Nephron (organoid): ENCODE measurements at regions not wholly inside any gene's neighbourhood (a gene's known extent, or its start where the extent isn't known, plus 50 kb on each side); places are given as distances from the start of the nearest gene placed in this dataset.

Experiments
- H3K27ac Mint-ChIP-seq, 3 experiments: 2 replicates each; pipeline ENCODE4 v1.8.0; 2020; ENCODE audit warnings: mixed read lengths in 3 of 3, mild to moderate bottlenecking in 2 of 3, moderate library complexity in 1 of 3
- H3K27me3 Mint-ChIP-seq: 2 replicates; pipeline ENCODE4 v1.8.0; 2021; ENCODE audit warnings: low read depth, mild to moderate bottlenecking, moderate library complexity, mixed read lengths
- H3K36me3 Mint-ChIP-seq: 2 replicates; pipeline ENCODE4 v1.8.0; 2020; ENCODE audit warnings: low read depth, mixed read lengths
- H3K4me1 Mint-ChIP-seq: 2 replicates; pipeline ENCODE4 v1.8.0; 2020; ENCODE audit warnings: mixed read lengths
- H3K4me3 Mint-ChIP-seq, 3 experiments: 2 replicates each; pipeline ENCODE4 v1.8.0; 2020; ENCODE audit warnings: mild to moderate bottlenecking in 3 of 3, mixed read lengths in 3 of 3, moderate library complexity in 2 of 3
- H3K9me3 Mint-ChIP-seq: 2 replicates; pipeline ENCODE4 v1.8.0; 2020; ENCODE audit warnings: mixed read lengths
- CTCF ChIP-seq, 3 experiments: fragments of 200-600 bp; sonication (generic); IDR thresholded peaks; one replicate each; pipeline ENCODE4 v1.5.0; 2021; ENCODE audit warnings: antibody characterized with exemption in 3 of 3; ENCODE audit not compliant: unreplicated experiment in 3 of 3

GRCh38 chr2:56571074-56571473 lies 387.3 kb downstream of the CCDC85A start:
- Mint-ChIP-seq H3K4me3 (no peak overlapping the region), H3K36me3 (no peaks in the 10 kb centered on the region), H3K4me1 (no peaks in the 10 kb centered on the region), H3K27me3 (no peaks in the 10 kb centered on the region), H3K27ac (no peak overlapping the region), H3K9me3 (no peaks in the 10 kb centered on the region)
- no peak for TF ChIP-seq CTCF (IDR thresholded peaks at IDR 0.05; ENCODE audit: unreplicated experiment in 3 of 3)

- Mint-ChIP-seq H3K36me3 (no peaks in the 10 kb centered on the region), H3K4me3 (no peak overlapping the region), H3K9me3 (peaks cover 13% of the 10 kb centered on the region), H3K4me1 (no peaks in the 10 kb centered on the region), H3K27ac (no peak overlapping the region), H3K27me3 (no peaks in the 10 kb centered on the region)
- TF ChIP-seq CTCF (IDR thresholded peaks at IDR 0.05; ENCODE audit: unreplicated experiment in 3 of 3) = no peak
These were observed 392.2 kb downstream of the CCDC85A start for GRCh38 chr2:56576001-56576400.

GRCh38 chr2:56580242-56580641 lies 396.5 kb downstream of the CCDC85A start:
- H3K4me1 Mint-ChIP-seq = no peaks in the 10 kb centered on the region
- no peak for TF ChIP-seq CTCF (IDR thresholded peaks at IDR 0.05; ENCODE audit: unreplicated experiment in 3 of 3)
- H3K27me3 Mint-ChIP-seq = no peaks in the 10 kb centered on the region
- no peak overlapping the region for H3K4me3 Mint-ChIP-seq
- H3K36me3 Mint-ChIP-seq = no peaks in the 10 kb centered on the region
- no peak overlapping the region for H3K27ac Mint-ChIP-seq
- H3K9me3 Mint-ChIP-seq = peaks cover 13% of the 10 kb centered on the region

- no peak overlapping the region for H3K4me3 Mint-ChIP-seq
- H3K27me3 Mint-ChIP-seq = no peaks in the 10 kb centered on the region
- no peak overlapping the region for H3K27ac Mint-ChIP-seq
- H3K36me3 Mint-ChIP-seq = no peaks in the 10 kb centered on the region
- H3K4me1 Mint-ChIP-seq = no peaks in the 10 kb centered on the region
- TF ChIP-seq CTCF (IDR thresholded peaks at IDR 0.05; ENCODE audit: unreplicated experiment in 3 of 3) = no peak
- peaks cover 11% of the 10 kb centered on the region for H3K9me3 Mint-ChIP-seq
These were observed 398.8 kb downstream of the CCDC85A start for GRCh38 chr2:56582570-56582969.

GRCh38 chr2:56583796-56584315 lies 400.1 kb downstream of the CCDC85A start:
- no peak for TF ChIP-seq CTCF (IDR thresholded peaks at IDR 0.05; ENCODE audit: unreplicated experiment in 3 of 3)
- Mint-ChIP-seq H3K27ac (no peak overlapping the region), H3K4me3 (no peak overlapping the region)

GRCh38 chr2:56587456-56587855 lies 403.7 kb downstream of the CCDC85A start:
- TF ChIP-seq CTCF (IDR thresholded peaks at IDR 0.05; ENCODE audit: unreplicated experiment in 3 of 3) = no peak
- no peak overlapping the region for H3K27ac Mint-ChIP-seq
- no peaks in the 10 kb centered on the region for H3K9me3 Mint-ChIP-seq
- H3K36me3 Mint-ChIP-seq = no peaks in the 10 kb centered on the region
- H3K27me3 Mint-ChIP-seq = no peaks in the 10 kb centered on the region
- H3K4me1 Mint-ChIP-seq = no peaks in the 10 kb centered on the region
- no peak overlapping the region for H3K4me3 Mint-ChIP-seq

More at GRCh38 chr2:56583796-56584315, 400.1 kb downstream of the CCDC85A start:
- no peaks in the 10 kb centered on the region for H3K36me3 Mint-ChIP-seq
- H3K27me3 Mint-ChIP-seq = no peaks in the 10 kb centered on the region
- no peaks in the 10 kb centered on the region for H3K4me1 Mint-ChIP-seq
- H3K9me3 Mint-ChIP-seq = peaks cover 8% of the 10 kb centered on the region
